ENCODE measurements at regions not wholly inside any gene's neighbourhood (a gene's known extent, or its start where the extent isn't known, plus 50 kb on each side); places are given as distances from the start of the nearest gene placed in this dataset.

- WGBS, 2 donors: 88 to 92% methylated on average over 2 of the region's 2 CpGs
- intact Hi-C loops (cut with DNase I; ENCODE audit: low total_unique reads): no loop called here
- H3K4me3 ChIP-seq (ENCODE audit: low read depth, poor library complexity, severe bottlenecking): no peak overlapping the region
- DNase-seq (ENCODE audit: low spot score in 2 of 2): no peak
- TF ChIP-seq POLR2A (IDR thresholded peaks at IDR 0.05): no peak
- TF ChIP-seq, protein P1, sequence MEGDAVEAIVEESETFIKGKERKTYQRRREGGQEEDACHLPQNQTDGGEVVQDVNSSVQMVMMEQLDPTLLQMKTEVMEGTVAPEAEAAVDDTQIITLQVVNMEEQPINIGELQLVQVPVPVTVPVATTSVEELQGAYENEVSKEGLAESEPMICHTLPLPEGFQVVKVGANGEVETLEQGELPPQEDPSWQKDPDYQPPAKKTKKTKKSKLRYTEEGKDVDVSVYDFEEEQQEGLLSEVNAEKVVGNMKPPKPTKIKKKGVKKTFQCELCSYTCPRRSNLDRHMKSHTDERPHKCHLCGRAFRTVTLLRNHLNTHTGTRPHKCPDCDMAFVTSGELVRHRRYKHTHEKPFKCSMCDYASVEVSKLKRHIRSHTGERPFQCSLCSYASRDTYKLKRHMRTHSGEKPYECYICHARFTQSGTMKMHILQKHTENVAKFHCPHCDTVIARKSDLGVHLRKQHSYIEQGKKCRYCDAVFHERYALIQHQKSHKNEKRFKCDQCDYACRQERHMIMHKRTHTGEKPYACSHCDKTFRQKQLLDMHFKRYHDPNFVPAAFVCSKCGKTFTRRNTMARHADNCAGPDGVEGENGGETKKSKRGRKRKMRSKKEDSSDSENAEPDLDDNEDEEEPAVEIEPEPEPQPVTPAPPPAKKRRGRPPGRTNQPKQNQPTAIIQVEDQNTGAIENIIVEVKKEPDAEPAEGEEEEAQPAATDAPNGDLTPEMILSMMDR (IDR thresholded peaks at IDR 0.05): no peak
Measured at GRCh38 chr5:136667789-136668188, 302.4 kb upstream of the TRPC7 start.

DNA sequence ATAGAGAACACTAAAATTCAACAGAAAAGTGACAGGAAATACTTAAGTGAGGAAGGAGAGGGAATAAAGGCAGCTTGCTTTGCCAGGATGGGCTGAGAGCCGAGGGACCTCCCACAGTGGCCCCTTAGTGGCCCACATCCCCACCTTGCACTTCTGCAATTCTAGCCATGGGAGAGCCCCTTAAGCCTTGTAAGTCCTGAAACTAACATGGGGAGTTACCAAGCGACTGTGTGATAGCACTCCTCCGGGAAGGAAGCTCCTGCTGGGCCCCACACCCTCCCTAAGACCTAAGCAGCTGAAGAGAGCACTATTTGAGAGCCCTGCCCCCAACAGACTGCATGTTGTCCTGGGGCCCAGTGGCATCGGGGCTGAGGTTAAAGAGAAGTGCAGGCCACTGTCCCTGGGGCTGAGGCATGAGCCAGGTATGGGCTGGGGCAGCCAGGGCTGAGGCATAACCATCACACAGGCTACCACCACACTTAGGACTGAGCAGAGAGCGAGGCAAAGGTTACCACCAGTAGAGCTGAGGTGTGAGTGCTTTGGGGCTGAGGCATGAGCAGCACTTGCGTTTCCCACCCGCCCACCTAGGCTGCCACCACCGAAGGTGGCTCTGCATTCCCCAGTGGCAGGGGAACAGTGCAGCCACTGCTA is 301.8 kb upstream of the TRPC7 start:
- no peak overlapping the region for H3K4me3 ChIP-seq (ENCODE audit: low read depth, poor library complexity, severe bottlenecking)
- TF ChIP-seq, protein P1 (IDR thresholded peaks at IDR 0.05): no peak
- no peak for TF ChIP-seq POLR2A (IDR thresholded peaks at IDR 0.05)
- WGBS, 2 donors: 64 to 67% methylated on average over 8 of the region's 8 CpGs
- DNase-seq (ENCODE audit: low spot score in 2 of 2): no peak
- intact Hi-C loops (cut with DNase I; ENCODE audit: low total_unique reads): no loop called here

- WGBS, 2 donors: 23 to 33% methylated on average over 1 of the region's 1 CpG
- intact Hi-C loops (cut with DNase I; ENCODE audit: low total_unique reads): no loop called here
- TF ChIP-seq, protein P1 (IDR thresholded peaks at IDR 0.05): no peak
- TF ChIP-seq POLR2A (IDR thresholded peaks at IDR 0.05): no peak
- DNase-seq (ENCODE audit: low spot score in 2 of 2): no peak
- H3K4me3 ChIP-seq (ENCODE audit: low read depth, poor library complexity, severe bottlenecking): no peak overlapping the region
Measured at GRCh38 chr5:136665331-136665730, 300.0 kb upstream of the TRPC7 start.

DNA sequence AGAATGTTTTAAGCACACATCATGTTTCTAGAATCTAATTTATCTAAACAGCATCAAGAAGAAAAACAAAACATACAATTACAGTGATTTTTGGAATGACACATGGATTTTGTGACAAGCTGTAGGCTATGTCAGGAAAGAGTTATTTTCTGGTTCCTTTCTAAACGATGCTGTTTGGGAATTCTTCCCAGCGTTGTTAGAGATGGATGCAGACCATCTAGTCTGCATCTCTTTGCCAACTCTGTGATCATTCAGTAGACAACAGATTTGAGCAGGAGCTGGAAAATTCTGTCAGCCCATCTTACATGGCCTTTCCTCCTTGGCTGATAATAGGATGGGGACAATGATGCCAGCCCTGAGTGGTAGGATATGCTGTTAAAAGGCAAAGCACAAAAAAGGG is 295.7 kb upstream of the TRPC7 start:
- H3K4me3 ChIP-seq (ENCODE audit: low read depth, poor library complexity, severe bottlenecking): no peak overlapping the region
- TF ChIP-seq, protein P1 (IDR thresholded peaks at IDR 0.05): no peak
- TF ChIP-seq POLR2A (IDR thresholded peaks at IDR 0.05): no peak
- intact Hi-C loops (cut with DNase I; ENCODE audit: low total_unique reads): no loop called here
- no peak for DNase-seq (ENCODE audit: low spot score in 2 of 2)
- WGBS, 2 donors: 42 to 54% methylated on average over 2 of the region's 2 CpGs

DNA sequence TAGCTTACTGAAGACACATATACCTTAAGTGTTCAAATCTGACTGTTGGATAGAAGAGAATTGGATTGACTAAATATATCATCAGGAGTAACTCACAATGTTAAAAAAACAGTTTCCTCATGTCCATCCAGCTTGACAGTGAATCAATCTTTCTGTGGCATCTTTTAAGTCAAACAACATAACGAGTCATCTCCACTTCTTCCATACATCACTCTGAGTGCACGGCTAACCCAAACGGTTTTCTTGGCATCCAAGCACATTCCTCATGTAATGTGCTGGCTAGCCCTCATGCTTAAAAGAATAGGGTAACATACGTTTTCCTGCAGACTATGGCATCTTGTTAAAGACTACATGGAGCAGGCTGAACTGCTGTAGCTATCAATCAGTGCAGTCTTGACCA is 291.5 kb upstream of the TRPC7 start:
- WGBS, 2 donors: 36 to 38% methylated on average over 4 of the region's 4 CpGs
- intact Hi-C loops (cut with DNase I; ENCODE audit: low total_unique reads): no loop called here
- no peak for DNase-seq (ENCODE audit: low spot score in 2 of 2)
- TF ChIP-seq, protein P1 (IDR thresholded peaks at IDR 0.05): no peak
- no peak for TF ChIP-seq POLR2A (IDR thresholded peaks at IDR 0.05)
- H3K4me3 ChIP-seq (ENCODE audit: low read depth, poor library complexity, severe bottlenecking): no peak overlapping the region

GRCh38 chr5:136655468-136655867 is 290.1 kb upstream of the TRPC7 start:
- no peak overlapping the region for H3K4me3 ChIP-seq (ENCODE audit: low read depth, poor library complexity, severe bottlenecking)
- no peak for DNase-seq (ENCODE audit: low spot score in 2 of 2)
- intact Hi-C loops (cut with DNase I; ENCODE audit: low total_unique reads): no loop called here
- whole genome bisulfite sequencing, 2 donors: 63 to 70% methylated on average over 2 of the region's 2 CpGs
- TF ChIP-seq, protein P1 (IDR thresholded peaks at IDR 0.05): no peak
- TF ChIP-seq POLR2A (IDR thresholded peaks at IDR 0.05): no peak

Data from lower leg skin (tissue), 4 donors.